ENCODE measurements at regions not wholly inside any gene's neighbourhood (a gene's known extent, or its start where the extent isn't known, plus 50 kb on each side); places are given as distances from the start of the nearest gene placed in this dataset.

DNA sequence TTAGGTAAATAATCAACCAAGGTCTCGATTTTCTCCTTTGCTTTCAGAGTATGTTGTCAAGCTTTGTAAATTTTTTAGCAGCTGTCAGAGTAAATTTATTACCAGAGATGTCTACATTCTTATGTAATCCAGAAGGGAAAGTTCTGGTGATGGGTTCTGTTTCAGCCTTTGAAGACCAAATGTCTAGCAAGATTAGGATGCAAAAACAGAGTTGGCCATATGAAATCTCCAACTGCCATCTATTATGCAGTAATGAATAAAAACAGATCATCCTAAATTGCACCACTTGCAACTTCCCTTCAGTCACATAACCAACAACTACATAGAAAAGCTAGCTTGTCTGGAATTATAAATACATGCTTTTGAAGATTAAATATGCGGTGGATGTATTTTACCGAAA lies 826.8 kb upstream of the KIF2B start:
- no peak for TF ChIP-seq CTCF (IDR thresholded peaks at IDR 0.05; ENCODE audit: extremely low read depth in 1 of 2, insufficient read depth in 1 of 2, low read depth in 1 of 2, low read length in 2 of 2)
- no peak for TF ChIP-seq FOS (IDR thresholded peaks at IDR 0.05; ENCODE audit: borderline replicate concordance, insufficient read depth, low read length)
- no peak for TF ChIP-seq MAX (IDR thresholded peaks at IDR 0.05; ENCODE audit: insufficient read depth, insufficient read length)
- Histone ChIP-seq H4K20me1 (replicated peaks; ENCODE audit: control insufficient read depth, extremely low read depth, insufficient read depth, low read length) (no peaks in the 10 kb centered on the region), H3K4me1 (ENCODE audit: control insufficient read depth, extremely low read depth, insufficient read depth, low read length) (no peaks in the 10 kb centered on the region), H3K36me3 (ENCODE audit: control insufficient read depth in 2 of 2, extremely low read depth in 1 of 2, insufficient read depth in 2 of 2, low read length in 2 of 2) (no peaks in the 10 kb centered on the region), H3K9me1 (replicated peaks; ENCODE audit: control insufficient read depth, extremely low read depth, insufficient read depth, low read length) (no peaks in the 10 kb centered on the region), H3K9ac (replicated peaks; ENCODE audit: extremely low read depth, insufficient read depth, low read length) (no peak overlapping the region), H3K79me2 (ENCODE audit: control insufficient read depth, insufficient read depth, low read length) (no peaks in the 10 kb centered on the region), H3K9me3 (replicated peaks; ENCODE audit: control insufficient read depth, insufficient read depth, low read length) (peaks cover 2% of the 10 kb centered on the region), H2AFZ (ENCODE audit: low read depth, low read length) (no peak overlapping the region), H3K27me3 (ENCODE audit: control insufficient read depth in 2 of 2, insufficient read depth in 2 of 2, low read length in 2 of 2) (no peaks in the 10 kb centered on the region), H3K4me2 (ENCODE audit: insufficient read depth, low read length) (no peak overlapping the region), H3K27ac (ENCODE audit: insufficient read depth, low read depth, low read length) (no peak overlapping the region), H3K4me3 (replicated peaks in 1 of 3; ENCODE audit: insufficient read depth in 1 of 3, low read depth in 1 of 3, low read length in 3 of 3) (no peak overlapping the region)
- no TSS peak for BruUV-seq (replicated peaks)
- CTCF ChIA-PET: no interaction called here
- dilution Hi-C loops (cut with MboI; ENCODE audit: extremely low pct_ligation_motif_present, low sequenced_read_pairs): no loop called here
- FAIRE-seq (no peak), DNase-seq (ENCODE audit: low read depth, low spot score) (no peak)
- intact Hi-C loops (cut with micrococcal nuclease): no loop called here
- POLR2A ChIA-PET: no interaction called here

GRCh38 chr17:52995147-52995546 lies 827.6 kb upstream of the KIF2B start:
- ChIA-PET POLR2A (no interaction called here), CTCF (no interaction called here)
- no peak overlapping the region for H3K27ac ChIP-seq (ENCODE audit: insufficient read depth, low read depth, low read length)
- H3K9me1 ChIP-seq (replicated peaks; ENCODE audit: control insufficient read depth, extremely low read depth, insufficient read depth, low read length): no peaks in the 10 kb centered on the region
- H3K79me2 ChIP-seq (ENCODE audit: control insufficient read depth, insufficient read depth, low read length): no peaks in the 10 kb centered on the region
- no peaks in the 10 kb centered on the region for H4K20me1 ChIP-seq (replicated peaks; ENCODE audit: control insufficient read depth, extremely low read depth, insufficient read depth, low read length)
- no TSS peak for BruUV-seq (replicated peaks)
- peaks cover 2% of the 10 kb centered on the region for H3K9me3 ChIP-seq (replicated peaks; ENCODE audit: control insufficient read depth, insufficient read depth, low read length)
- no peak overlapping the region for H2AFZ ChIP-seq (ENCODE audit: low read depth, low read length)
- H3K9ac ChIP-seq (replicated peaks; ENCODE audit: extremely low read depth, insufficient read depth, low read length): no peak overlapping the region
- TF ChIP-seq GATA2 (IDR thresholded peaks at IDR 0.05; ENCODE audit: insufficient read depth, insufficient read length, low read depth, low read length) (no peak), POLR2A (IDR thresholded peaks at IDR 0.05; ENCODE audit: low read depth, low read length) (no peak), MAX (IDR thresholded peaks at IDR 0.05; ENCODE audit: insufficient read depth, insufficient read length) (no peak), POLR2AphosphoS5 (IDR thresholded peaks at IDR 0.05; ENCODE audit: insufficient read depth, low read depth, low read length) (no peak), JUN (IDR thresholded peaks at IDR 0.05; ENCODE audit: borderline replicate concordance, insufficient read depth, insufficient read length, low read depth) (no peak), EZH2 (IDR thresholded peaks at IDR 0.05; ENCODE audit: borderline replicate concordance, low read depth, low read length, severe bottlenecking) (no peak), FOS (IDR thresholded peaks at IDR 0.05; ENCODE audit: borderline replicate concordance, insufficient read depth, low read length) (no peak), MYC (IDR thresholded peaks at IDR 0.05; ENCODE audit: low read depth, low read length) (no peak), CTCF (IDR thresholded peaks at IDR 0.05; ENCODE audit: extremely low read depth in 1 of 2, insufficient read depth in 1 of 2, low read depth in 1 of 2, low read length in 2 of 2) (no peak)
- dilution Hi-C loops (cut with MboI; ENCODE audit: extremely low pct_ligation_motif_present, low sequenced_read_pairs) (no loop called here), intact Hi-C loops (cut with micrococcal nuclease) (no loop called here)
- FAIRE-seq (no peak), DNase-seq (ENCODE audit: low read depth, low spot score) (no peak)
- H3K4me2 ChIP-seq (ENCODE audit: insufficient read depth, low read length): no peak overlapping the region
- H3K36me3 ChIP-seq (ENCODE audit: control insufficient read depth in 2 of 2, extremely low read depth in 1 of 2, insufficient read depth in 2 of 2, low read length in 2 of 2): no peaks in the 10 kb centered on the region
- H3K27me3 ChIP-seq (ENCODE audit: control insufficient read depth in 2 of 2, insufficient read depth in 2 of 2, low read length in 2 of 2): no peaks in the 10 kb centered on the region
- H3K4me1 ChIP-seq (ENCODE audit: control insufficient read depth, extremely low read depth, insufficient read depth, low read length): no peaks in the 10 kb centered on the region
- no peak overlapping the region for H3K4me3 ChIP-seq (replicated peaks in 1 of 3; ENCODE audit: insufficient read depth in 1 of 3, low read depth in 1 of 3, low read length in 3 of 3)
